Pancreas (tissue), 10 donors: ENCODE measurements at regions not wholly inside any gene's neighbourhood (a gene's known extent, or its start where the extent isn't known, plus 50 kb on each side); places are given as distances from the start of the nearest gene placed in this dataset.

Experiments used
- ATAC-seq, 4 donors: fragments of 200-7000 bp; cut with Tn5 transposase; one replicate each; pipeline versions ENCODE4 v1.8.0 to v1.9.1; 2020; ENCODE audit warnings: mild to moderate bottlenecking in 4 of 4, moderate library complexity in 4 of 4
- DNase-seq, 6 donors: peaks; one replicate each; pipeline ENCODE4 v3.0.0-alpha.2; 2020
- FAIRE-seq: peaks from 2 replicates; lab custom pipeline; 2012; peaks lifted over from hg19 to GRCh38; lab: Jason Lieb, UNC
- H3K27ac ChIP-seq, 4 donors: fragments of 200-600 bp; sonication (generic); 1 replicate in 3 of 4; 2 replicates in 1 of 4; pipeline versions ENCODE4 v1.5.0 to v1.8.0; 2020
- H3K27me3 ChIP-seq, 4 donors: fragments of 200-600 bp; one replicate each; pipeline ENCODE4 v1.8.0; 2021
- H3K36me3 ChIP-seq, 3 donors: fragments of 200-600 bp; sonication (generic) in 1 of 3; one replicate each; pipeline versions ENCODE4 v1.5.0 to v1.8.0; 2020 to 2021
- H3K4me1 ChIP-seq, 3 donors: fragments of 200-600 bp; one replicate each; pipeline ENCODE4 v1.8.0; 2021
- H3K4me3 ChIP-seq, 4 donors: fragments of 200-600 bp; sonication (generic) in 2 of 4; one replicate each; pipeline versions ENCODE4 v1.5.0 to v1.8.0; 2020 to 2021
- H3K9me3 ChIP-seq, 4 donors: fragments of 200-600 bp; one replicate each; pipeline ENCODE4 v1.8.0; 2021
- CTCF ChIP-seq, 4 donors: fragments of 200-600 bp; sonication (generic) in 3 of 4; IDR thresholded peaks; one replicate each; pipeline versions ENCODE4 v1.5.0 to v1.8.0; 2021; ENCODE audit warnings: antibody characterized with exemption in 4 of 4
- WGBS, 2 donors: extraction: QIAGEN DNeasy Blood & Tissue Kit; methylation state at CpG; one replicate each; pipeline ENCODE4 v1.1.7; 2013; 5-methylcytosine and 5-hydroxymethylcytosine counted together
- intact Hi-C, 3 donors: fragments of 100-400 bp; cut with DNase I; formaldehyde crosslinking; loops; one replicate each; pipeline versions ENCODE4 v1.11.1 to v1.14.2; 2022
- donor health status: healthy with polysubstance abuse.
- donor health status: DM: no; HTN: no; CAD: no; lungs with moderate emphysema.
- donor health status: DM: no; HTN: no; CAD: no.
- donor health status: control.
- donor health status: control.
- donor health status: Bipolar disorder and iron deficiency.
- donor health status: DM: yes; HTN: yes; CAD: no.
- donor health status: DM: no; HTN: no; CAD: no.
- donor health status: DM: no; HTN: no; CAD: no.
- donor health status: DM: yes; HTN: yes; CAD: no.

- no peaks in the 10 kb centered on the region for H3K9me3 ChIP-seq
- peak in 1 of 6 donors; percentile 5 for DNase-seq
- intact Hi-C loops, result no loop called here
- no peaks in the 10 kb centered on the region for H3K4me1 ChIP-seq
- no peak for TF ChIP-seq CTCF (IDR thresholded peaks at IDR 0.05)
- no peak for FAIRE-seq
- 63 to 82% methylated on average over 15 of the region's 15 CpGs for WGBS, 2 donors
- ATAC-seq, result no peak
- no peak overlapping the region for H3K4me3 ChIP-seq
- no peaks in the 10 kb centered on the region for H3K36me3 ChIP-seq
- H3K27me3 ChIP-seq, result no peaks in the 10 kb centered on the region
- no peak overlapping the region for H3K27ac ChIP-seq
These were observed 1151.2 kb downstream of the BRD1 start for GRCh38 chr22:48676266-48677167.

GRCh38 chr22:48675830-48676145, 1151.9 kb downstream of the BRD1 start:
- FAIRE-seq, result no peak
- WGBS, 2 donors, result 78 to 98% methylated on average over 4 of the region's 4 CpGs
- Histone ChIP-seq H3K4me3 (no peak overlapping the region), H3K27ac (no peak overlapping the region), H3K36me3 (no peaks in the 10 kb centered on the region), H3K27me3 (no peaks in the 10 kb centered on the region), H3K9me3 (no peaks in the 10 kb centered on the region), H3K4me1 (no peaks in the 10 kb centered on the region)
- DNase-seq, result peak in 1 of 6 donors; percentile 5
- no peak for ATAC-seq
- intact Hi-C loops, result no loop called here
- TF ChIP-seq CTCF (IDR thresholded peaks at IDR 0.05), result no peak

- FAIRE-seq (no peak), ATAC-seq (no peak), DNase-seq (peak in 2 of 6 donors; percentile 3 to 6)
- TF ChIP-seq CTCF (IDR thresholded peaks at IDR 0.05), result no peak
- Histone ChIP-seq H3K36me3 (no peaks in the 10 kb centered on the region), H3K4me1 (no peaks in the 10 kb centered on the region), H3K4me3 (no peak overlapping the region), H3K27ac (no peak overlapping the region), H3K9me3 (no peaks in the 10 kb centered on the region), H3K27me3 (no peaks in the 10 kb centered on the region)
- WGBS, 2 donors, result 65 to 83% methylated on average over 15 of the region's 15 CpGs
- intact Hi-C loops, result no loop called here
These were observed 1152.4 kb downstream of the BRD1 start for GRCh38 chr22:48675141-48675829.

GRCh38 chr22:48673806-48674500, 1153.7 kb downstream of the BRD1 start:
- peak in 1 of 6 donors; percentile 9 for DNase-seq
- Histone ChIP-seq H3K4me1 (no peaks in the 10 kb centered on the region), H3K36me3 (no peaks in the 10 kb centered on the region), H3K27ac (no peak overlapping the region), H3K27me3 (no peaks in the 10 kb centered on the region), H3K4me3 (no peak overlapping the region), H3K9me3 (no peaks in the 10 kb centered on the region)
- no peak for FAIRE-seq
- no peak for TF ChIP-seq CTCF (IDR thresholded peaks at IDR 0.05)
- 67 to 73% methylated on average over 24 of the region's 24 CpGs for WGBS, 2 donors
- ATAC-seq, result no peak
- intact Hi-C loops, result no loop called here
